Gastrocnemius medialis (tissue), 4 donors: ENCODE measurements at regions not wholly inside any gene's neighbourhood (a gene's known extent, or its start where the extent isn't known, plus 50 kb on each side); places are given as distances from the start of the nearest gene placed in this dataset.

Experiments
- ATAC-seq, 2 donors: fragments of 150-250 bp; one replicate each; pipeline ENCODE4 v1.9.1; 2016
- DNase-seq, 2 donors: peaks; one replicate each; pipeline ENCODE4 v3.0.0-alpha.2; 2019
- H3K27ac ChIP-seq, 4 donors: fragments of 200-600 bp; sonication (generic); 1 replicate in 1 of 4; 2 replicates in 3 of 4; pipeline ENCODE4 v1.5.1; 2016 to 2018; ENCODE audit warnings: mild to moderate bottlenecking in 2 of 4, moderate library complexity in 1 of 4
- H3K27me3 ChIP-seq, 3 donors: fragments of 200-600 bp; sonication (generic) in 2 of 3; 1 replicate in 1 of 3; 2 replicates in 2 of 3; pipeline versions ENCODE4 v1.5.1 to v1.6.0; 2016 to 2019; ENCODE audit warnings: mild to moderate bottlenecking in 1 of 3, moderate library complexity in 1 of 3
- H3K36me3 ChIP-seq, 2 donors: fragments of 200-600 bp; sonication (generic) in 1 of 2; one replicate each; pipeline ENCODE4 v1.5.1; 2017 to 2018
- H3K4me1 ChIP-seq, 2 donors: fragments of 200-600 bp; sonication (generic) in 1 of 2; one replicate each; pipeline ENCODE4 v1.5.1; 2016 to 2017; ENCODE audit warnings: mild to moderate bottlenecking in 2 of 2
- H3K4me3 ChIP-seq, 4 donors: fragments of 200-600 bp; sonication (generic) in 3 of 4; 1 replicate in 1 of 4; 2 replicates in 3 of 4; pipeline ENCODE4 v1.5.1; 2016 to 2019; ENCODE audit warnings: mild to moderate bottlenecking in 2 of 4
- H3K9me3 ChIP-seq, 3 donors: fragments of 200-600 bp; sonication (generic) in 2 of 3; 1 replicate in 1 of 3; 2 replicates in 2 of 3; pipeline ENCODE4 v1.5.1; 2016 to 2019
- CTCF ChIP-seq, 5 experiments: fragments of 450-650 bp in 3 of 5; fragments of 200-600 bp in 2 of 5; sonication (generic) in 2 of 5; IDR thresholded peaks in 4 of 5; conservative IDR thresholded peaks in 1 of 5; 1 replicate in 4 of 5; 2 replicates in 1 of 5; pipeline ENCODE4 v1.5.1; 2016 to 2019; ENCODE audit warnings: antibody characterized with exemption in 5 of 5, mild to moderate bottlenecking in 3 of 5, moderate library complexity in 3 of 5
- POLR2A ChIP-seq, 2 donors: fragments of 450-650 bp; IDR thresholded peaks; one replicate each; pipeline ENCODE4 v1.6.1; 2017; ENCODE audit warnings: antibody characterized with exemption in 2 of 2, mild to moderate bottlenecking in 2 of 2, moderate library complexity in 2 of 2
- in situ Hi-C, 4 donors: fragments of 200-750 bp; cut with MboI; loops; one replicate each; pipeline versions ENCODE4 v1.15.0 to v1.8.0; 2017; ENCODE audit warnings: low sequenced_read_pairs in 4 of 4
- intact Hi-C: fragments of 100-400 bp; cut with DNase I; formaldehyde crosslinking; loops from one replicate; pipeline ENCODE4 v1.15.1; 2023; ENCODE audit warnings: low total_unique reads

- Histone ChIP-seq H3K27me3 (no peaks in the 10 kb centered on the region), H3K36me3 (no peaks in the 10 kb centered on the region), H3K4me1 (peaks cover 5 to 22% of the 10 kb centered on the region in 2 donors), H3K4me3 (no peak overlapping the region), H3K27ac (no peak overlapping the region), H3K9me3 (no peaks in the 10 kb centered on the region)
- TF ChIP-seq CTCF (IDR thresholded peaks at IDR 0.05 in 4 of 5, conservative IDR thresholded peaks at IDR 0.05 in 1 of 5): no peak
- TF ChIP-seq POLR2A (IDR thresholded peaks at IDR 0.05): no peak
- DNase-seq (no peak), ATAC-seq (no peak)
- in situ Hi-C loops: no loop called here
- intact Hi-C loops: no loop called here
Measured at GRCh38 chr11:112748713-112749543, 212.3 kb upstream of the NCAM1 start.

GRCh38 chr11:112751329-112751728, 209.9 kb upstream of the NCAM1 start:
- intact Hi-C loops: no loop called here
- H3K27ac ChIP-seq: no peak overlapping the region
- in situ Hi-C loops: no loop called here
- H3K4me3 ChIP-seq: no peak overlapping the region
- TF ChIP-seq CTCF (IDR thresholded peaks at IDR 0.05 in 4 of 5, conservative IDR thresholded peaks at IDR 0.05 in 1 of 5) (no peak), POLR2A (IDR thresholded peaks at IDR 0.05) (no peak)
- no peaks in the 10 kb centered on the region for H3K27me3 ChIP-seq
- DNase-seq (no peak), ATAC-seq (no peak)
- peaks cover 9 to 38% of the 10 kb centered on the region in 2 donors for H3K4me1 ChIP-seq
- no peaks in the 10 kb centered on the region for H3K9me3 ChIP-seq
- H3K36me3 ChIP-seq: no peaks in the 10 kb centered on the region

GRCh38 chr11:112751772-112752171, 209.4 kb upstream of the NCAM1 start:
- Histone ChIP-seq H3K36me3 (no peaks in the 10 kb centered on the region), H3K4me3 (no peak overlapping the region), H3K27ac (no peak overlapping the region), H3K4me1 (peaks cover 9 to 41% of the 10 kb centered on the region in 2 donors), H3K27me3 (no peaks in the 10 kb centered on the region), H3K9me3 (no peaks in the 10 kb centered on the region)
- no peak for DNase-seq
- in situ Hi-C loops: no loop called here
- TF ChIP-seq CTCF (IDR thresholded peaks at IDR 0.05 in 4 of 5, conservative IDR thresholded peaks at IDR 0.05 in 1 of 5): no peak
- TF ChIP-seq POLR2A (IDR thresholded peaks at IDR 0.05): no peak
- intact Hi-C loops: no loop called here
- no peak for ATAC-seq

GRCh38 chr11:112752563-112752962, 208.7 kb upstream of the NCAM1 start:
- Histone ChIP-seq H3K36me3 (no peaks in the 10 kb centered on the region), H3K27ac (peak overlapping the region in 1 of 4 donors; percentile 88), H3K27me3 (no peaks in the 10 kb centered on the region), H3K4me3 (no peak overlapping the region), H3K9me3 (no peaks in the 10 kb centered on the region), H3K4me1 (peaks cover 9 to 46% of the 10 kb centered on the region in 2 donors)
- no peak for DNase-seq
- ATAC-seq: no peak
- TF ChIP-seq CTCF (IDR thresholded peaks at IDR 0.05 in 4 of 5, conservative IDR thresholded peaks at IDR 0.05 in 1 of 5): no peak
- in situ Hi-C loops: no loop called here
- intact Hi-C loops: no loop called here
